ENCODE measurements at regions not wholly inside any gene's neighbourhood (a gene's known extent, or its start where the extent isn't known, plus 50 kb on each side); places are given as distances from the start of the nearest gene placed in this dataset.

DNA sequence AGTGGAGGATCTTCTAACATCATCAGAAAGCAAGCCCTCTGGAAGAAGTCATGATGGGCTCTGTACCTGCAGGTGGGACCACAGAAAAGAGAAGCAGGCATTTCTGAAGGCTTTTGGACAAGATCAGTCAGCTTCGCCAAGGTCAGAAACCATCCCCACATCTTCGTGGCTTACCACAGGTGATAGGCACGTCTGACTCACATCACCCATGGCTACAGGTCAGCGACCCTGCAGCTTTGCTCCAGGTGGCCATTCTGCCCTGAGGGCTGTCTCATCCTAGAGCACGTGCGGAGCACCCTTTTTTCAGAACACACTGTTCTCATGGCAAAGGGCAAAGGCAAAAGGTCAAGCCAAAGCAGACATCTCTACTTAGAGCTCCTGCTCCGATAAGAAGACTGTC is 518.9 kb upstream of the ADARB2 start:
- H3K27me3 Mint-ChIP-seq (ENCODE audit: unreplicated experiment) = peaks cover 2% of the 10 kb centered on the region
- TF ChIP-seq, protein P1, sequence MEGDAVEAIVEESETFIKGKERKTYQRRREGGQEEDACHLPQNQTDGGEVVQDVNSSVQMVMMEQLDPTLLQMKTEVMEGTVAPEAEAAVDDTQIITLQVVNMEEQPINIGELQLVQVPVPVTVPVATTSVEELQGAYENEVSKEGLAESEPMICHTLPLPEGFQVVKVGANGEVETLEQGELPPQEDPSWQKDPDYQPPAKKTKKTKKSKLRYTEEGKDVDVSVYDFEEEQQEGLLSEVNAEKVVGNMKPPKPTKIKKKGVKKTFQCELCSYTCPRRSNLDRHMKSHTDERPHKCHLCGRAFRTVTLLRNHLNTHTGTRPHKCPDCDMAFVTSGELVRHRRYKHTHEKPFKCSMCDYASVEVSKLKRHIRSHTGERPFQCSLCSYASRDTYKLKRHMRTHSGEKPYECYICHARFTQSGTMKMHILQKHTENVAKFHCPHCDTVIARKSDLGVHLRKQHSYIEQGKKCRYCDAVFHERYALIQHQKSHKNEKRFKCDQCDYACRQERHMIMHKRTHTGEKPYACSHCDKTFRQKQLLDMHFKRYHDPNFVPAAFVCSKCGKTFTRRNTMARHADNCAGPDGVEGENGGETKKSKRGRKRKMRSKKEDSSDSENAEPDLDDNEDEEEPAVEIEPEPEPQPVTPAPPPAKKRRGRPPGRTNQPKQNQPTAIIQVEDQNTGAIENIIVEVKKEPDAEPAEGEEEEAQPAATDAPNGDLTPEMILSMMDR (IDR thresholded peaks at IDR 0.05) = no peak
- H3K4me1 Mint-ChIP-seq (ENCODE audit: unreplicated experiment) = peaks cover 11% of the 10 kb centered on the region
- DNase-seq (ENCODE audit: extremely low spot score, unreplicated experiment) = no peak
- H3K27ac Mint-ChIP-seq (ENCODE audit: unreplicated experiment) = no peak overlapping the region
- no peak overlapping the region for H3K4me3 Mint-ChIP-seq (ENCODE audit: unreplicated experiment)
- no peaks in the 10 kb centered on the region for H3K36me3 Mint-ChIP-seq (ENCODE audit: unreplicated experiment)
- H3K9me3 Mint-ChIP-seq (ENCODE audit: unreplicated experiment) = peaks cover 4% of the 10 kb centered on the region

DNA sequence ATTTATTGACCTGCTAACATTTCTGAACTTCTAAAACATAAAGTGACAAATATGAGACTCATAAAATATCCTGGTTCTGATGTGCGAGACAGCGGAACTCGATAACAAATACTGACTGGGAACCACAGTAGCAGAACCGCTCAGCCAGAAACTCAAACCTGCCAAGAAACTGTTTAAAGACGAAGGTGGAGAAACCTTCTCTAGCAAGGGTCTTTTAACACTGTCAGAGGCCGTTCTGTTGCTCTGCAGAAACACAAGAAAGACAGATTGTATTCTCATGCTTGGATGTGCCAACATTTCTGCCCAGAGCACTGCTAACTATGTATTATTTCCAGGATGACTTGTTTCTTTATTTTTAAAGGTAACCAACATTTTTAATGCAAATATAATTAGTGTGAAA is 514.8 kb upstream of the ADARB2 start:
- Mint-ChIP-seq H3K27me3 (ENCODE audit: unreplicated experiment) (no peaks in the 10 kb centered on the region), H3K36me3 (ENCODE audit: unreplicated experiment) (no peaks in the 10 kb centered on the region), H3K4me3 (ENCODE audit: unreplicated experiment) (no peak overlapping the region), H3K4me1 (ENCODE audit: unreplicated experiment) (peaks cover 8% of the 10 kb centered on the region), H3K9me3 (ENCODE audit: unreplicated experiment) (no peaks in the 10 kb centered on the region), H3K27ac (ENCODE audit: unreplicated experiment) (no peak overlapping the region)
- TF ChIP-seq, protein P1 (IDR thresholded peaks at IDR 0.05) = no peak
- DNase-seq (ENCODE audit: extremely low spot score, unreplicated experiment) = no peak

DNA sequence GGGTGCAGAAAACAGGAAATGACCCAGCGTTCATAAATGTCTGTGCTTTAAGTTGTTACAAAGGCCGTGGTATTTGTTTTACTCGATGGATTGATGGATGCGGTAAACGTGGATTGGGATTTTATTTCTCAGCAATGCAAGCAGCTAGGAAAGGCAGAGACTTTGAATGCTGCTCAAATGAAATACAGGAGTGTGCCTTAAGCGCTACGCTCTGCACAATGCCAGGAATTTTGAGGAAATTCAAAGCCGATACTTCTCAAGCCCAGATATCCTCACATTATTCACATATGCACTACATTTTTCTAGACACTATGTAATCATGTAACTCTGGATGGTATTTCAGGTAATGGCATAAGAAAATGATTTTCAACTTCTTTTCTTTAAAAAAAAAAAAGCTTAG is 514.3 kb upstream of the ADARB2 start:
- H3K4me3 Mint-ChIP-seq (ENCODE audit: unreplicated experiment) = no peak overlapping the region
- peaks cover 8% of the 10 kb centered on the region for H3K4me1 Mint-ChIP-seq (ENCODE audit: unreplicated experiment)
- no peaks in the 10 kb centered on the region for H3K36me3 Mint-ChIP-seq (ENCODE audit: unreplicated experiment)
- no peaks in the 10 kb centered on the region for H3K27me3 Mint-ChIP-seq (ENCODE audit: unreplicated experiment)
- no peaks in the 10 kb centered on the region for H3K9me3 Mint-ChIP-seq (ENCODE audit: unreplicated experiment)
- TF ChIP-seq, protein P1 (IDR thresholded peaks at IDR 0.05) = no peak
- H3K27ac Mint-ChIP-seq (ENCODE audit: unreplicated experiment) = no peak overlapping the region
- no peak for DNase-seq (ENCODE audit: extremely low spot score, unreplicated experiment)

DNA sequence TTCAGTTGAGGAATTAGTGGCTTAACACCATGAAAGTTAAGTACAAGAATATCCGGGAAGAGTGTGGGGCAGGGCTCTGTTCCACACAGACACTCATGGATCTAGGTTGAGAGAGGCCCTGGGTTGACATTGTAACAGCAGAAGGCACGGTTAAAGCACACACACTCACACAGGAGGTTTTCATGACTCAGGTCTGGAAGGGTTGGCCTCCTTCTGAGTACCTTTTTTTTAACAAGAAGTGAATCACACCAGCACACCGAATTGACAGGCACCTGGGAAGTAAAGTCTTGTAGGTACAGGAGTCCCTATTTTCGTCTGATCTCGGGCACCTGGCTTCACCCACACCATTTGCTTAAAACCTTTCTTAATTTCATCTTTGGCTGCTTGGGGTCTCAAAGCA is 509.4 kb upstream of the ADARB2 start:
- Mint-ChIP-seq H3K4me3 (ENCODE audit: unreplicated experiment) (no peak overlapping the region), H3K27me3 (ENCODE audit: unreplicated experiment) (no peaks in the 10 kb centered on the region), H3K4me1 (ENCODE audit: unreplicated experiment) (peaks cover 5% of the 10 kb centered on the region), H3K27ac (ENCODE audit: unreplicated experiment) (no peak overlapping the region), H3K36me3 (ENCODE audit: unreplicated experiment) (no peaks in the 10 kb centered on the region), H3K9me3 (ENCODE audit: unreplicated experiment) (no peaks in the 10 kb centered on the region)
- DNase-seq (ENCODE audit: extremely low spot score, unreplicated experiment) = no peak
- TF ChIP-seq, protein P1 (IDR thresholded peaks at IDR 0.05) = no peak

DNA sequence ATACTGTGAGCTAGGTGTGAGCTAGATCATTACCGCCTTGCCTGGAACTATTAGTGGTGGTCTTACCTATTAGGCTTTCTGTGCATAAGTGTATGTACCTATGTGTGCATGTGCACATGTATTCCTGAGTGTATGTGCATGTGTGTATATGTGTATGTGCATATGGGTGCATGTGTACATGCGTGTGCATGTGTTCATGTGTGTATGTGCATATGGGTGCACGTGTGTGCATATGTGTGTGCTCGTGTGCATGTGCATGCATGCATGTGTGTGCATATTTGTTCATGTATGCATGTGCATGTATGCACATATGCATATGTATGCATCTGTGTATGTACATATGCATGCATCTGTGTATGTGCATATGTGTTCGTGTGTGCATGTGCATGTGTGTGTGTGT is 508.3 kb upstream of the ADARB2 start:
- no peak overlapping the region for H3K27ac Mint-ChIP-seq (ENCODE audit: unreplicated experiment)
- H3K9me3 Mint-ChIP-seq (ENCODE audit: unreplicated experiment) = no peaks in the 10 kb centered on the region
- no peaks in the 10 kb centered on the region for H3K4me1 Mint-ChIP-seq (ENCODE audit: unreplicated experiment)
- no peak overlapping the region for H3K4me3 Mint-ChIP-seq (ENCODE audit: unreplicated experiment)
- no peaks in the 10 kb centered on the region for H3K36me3 Mint-ChIP-seq (ENCODE audit: unreplicated experiment)
- TF ChIP-seq, protein P1 (IDR thresholded peaks at IDR 0.05) = no peak
- H3K27me3 Mint-ChIP-seq (ENCODE audit: unreplicated experiment) = no peaks in the 10 kb centered on the region
- no peak for DNase-seq (ENCODE audit: extremely low spot score, unreplicated experiment)
